ENCODE measurements at regions not wholly inside any gene's neighbourhood (a gene's known extent, or its start where the extent isn't known, plus 50 kb on each side); places are given as distances from the start of the nearest gene placed in this dataset.

- POLR2A ChIA-PET: no interaction called here
- no peak overlapping the region for H3K27ac Mint-ChIP-seq
Observed at GRCh38 chr20:24235296-24236175, 233.9 kb upstream of the SYNDIG1 start.

GRCh38 chr20:24227600-24227999 lies 239.0 kb upstream of the GGTLC1 start:
- intact Hi-C loops (cut with micrococcal nuclease): no loop called here

More at GRCh38 chr20:24235296-24236175, 233.9 kb upstream of the SYNDIG1 start:
- Mint-ChIP-seq H3K4me3 (no peak overlapping the region), H3K36me3 (no peaks in the 10 kb centered on the region), H3K4me1 (ENCODE audit: low read depth) (no peaks in the 10 kb centered on the region), H3K9me3 (no peaks in the 10 kb centered on the region), H3K27me3 (peaks cover 4% of the 10 kb centered on the region)
- intact Hi-C loops (cut with micrococcal nuclease): no loop called here
- DNase-seq: no peak
- CTCF ChIA-PET: no interaction called here

GRCh38 chr20:24212494-24212893 lies 223.9 kb upstream of the GGTLC1 start:
- Mint-ChIP-seq H3K27me3 (peaks cover 35% of the 10 kb centered on the region), H3K27ac (no peak overlapping the region), H3K9me3 (peaks cover 18% of the 10 kb centered on the region), H3K4me3 (no peak overlapping the region), H3K4me1 (ENCODE audit: low read depth) (no peaks in the 10 kb centered on the region), H3K36me3 (no peaks in the 10 kb centered on the region)
- intact Hi-C loops (cut with micrococcal nuclease): no loop called here
- no peak for DNase-seq
- POLR2A ChIA-PET: no interaction called here
- CTCF ChIA-PET: no interaction called here

More at GRCh38 chr20:24227600-24227999, 239.0 kb upstream of the GGTLC1 start:
- no peak overlapping the region for H3K4me3 Mint-ChIP-seq
- H3K27me3 Mint-ChIP-seq: peaks cover 11% of the 10 kb centered on the region
- no peaks in the 10 kb centered on the region for H3K36me3 Mint-ChIP-seq
- no peaks in the 10 kb centered on the region for H3K9me3 Mint-ChIP-seq
- H3K4me1 Mint-ChIP-seq (ENCODE audit: low read depth): no peaks in the 10 kb centered on the region
- CTCF ChIA-PET: no interaction called here
- DNase-seq: no peak
- POLR2A ChIA-PET: no interaction called here
- no peak overlapping the region for H3K27ac Mint-ChIP-seq

GRCh38 chr20:24211972-24212371 lies 223.4 kb upstream of the GGTLC1 start:
- H3K4me1 Mint-ChIP-seq (ENCODE audit: low read depth): no peaks in the 10 kb centered on the region
- ChIA-PET CTCF (no interaction called here), POLR2A (no interaction called here)
- H3K9me3 Mint-ChIP-seq: peaks cover 18% of the 10 kb centered on the region
- H3K4me3 Mint-ChIP-seq: no peak overlapping the region
- H3K27ac Mint-ChIP-seq: no peak overlapping the region
- no peaks in the 10 kb centered on the region for H3K36me3 Mint-ChIP-seq
- no peak for DNase-seq
- peaks cover 35% of the 10 kb centered on the region for H3K27me3 Mint-ChIP-seq
- intact Hi-C loops (cut with micrococcal nuclease): no loop called here

GRCh38 chr20:24210356-24210755 lies 221.8 kb upstream of the GGTLC1 start:
- POLR2A ChIA-PET: no interaction called here
- Mint-ChIP-seq H3K4me3 (no peak overlapping the region), H3K27me3 (peaks cover 30% of the 10 kb centered on the region), H3K36me3 (no peaks in the 10 kb centered on the region), H3K9me3 (peaks cover 12% of the 10 kb centered on the region), H3K27ac (no peak overlapping the region), H3K4me1 (ENCODE audit: low read depth) (no peaks in the 10 kb centered on the region)
- CTCF ChIA-PET: no interaction called here
- DNase-seq: no peak
- intact Hi-C loops (cut with micrococcal nuclease): no loop called here

- H3K4me3 Mint-ChIP-seq: no peak overlapping the region
- POLR2A ChIA-PET: no interaction called here
- DNase-seq: no peak
- no peaks in the 10 kb centered on the region for H3K36me3 Mint-ChIP-seq
- H3K27ac Mint-ChIP-seq: no peak overlapping the region
- H3K9me3 Mint-ChIP-seq: peaks cover 12% of the 10 kb centered on the region
- intact Hi-C loops (cut with micrococcal nuclease): no loop called here
- H3K4me1 Mint-ChIP-seq (ENCODE audit: low read depth): no peaks in the 10 kb centered on the region
- H3K27me3 Mint-ChIP-seq: peaks cover 25% of the 10 kb centered on the region
- CTCF ChIA-PET: no interaction called here
Observed at GRCh38 chr20:24208652-24209051, 220.1 kb upstream of the GGTLC1 start.

DNA sequence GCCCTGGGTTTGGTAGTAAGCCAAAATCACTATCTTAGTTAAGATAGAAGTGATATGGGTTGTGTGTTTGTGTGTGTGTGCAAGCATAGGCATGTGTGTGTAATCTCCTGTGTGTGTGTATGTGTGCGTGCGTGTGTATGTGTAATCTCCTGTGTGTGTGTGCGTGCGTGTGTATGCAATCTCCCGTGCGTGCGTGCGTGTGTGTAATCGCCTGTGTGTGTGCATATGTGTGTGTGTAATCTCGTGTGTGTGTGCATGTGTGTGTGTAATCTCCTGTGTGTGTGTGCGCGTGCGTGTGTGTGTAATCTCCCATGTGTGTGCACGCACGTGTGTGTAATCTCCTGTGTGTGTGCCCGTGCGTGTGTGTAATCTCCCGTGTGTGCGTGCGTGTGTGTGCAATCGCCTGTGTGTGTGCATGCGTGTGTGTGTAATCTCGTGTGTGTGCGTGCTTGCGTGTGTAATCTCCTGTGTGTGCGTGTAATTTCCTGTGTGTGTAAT lies 219.3 kb upstream of the GGTLC1 start:
- Mint-ChIP-seq H3K9me3 (peaks cover 12% of the 10 kb centered on the region), H3K27me3 (peaks cover 20% of the 10 kb centered on the region), H3K36me3 (no peaks in the 10 kb centered on the region), H3K27ac (no peak overlapping the region), H3K4me3 (no peak overlapping the region), H3K4me1 (ENCODE audit: low read depth) (no peaks in the 10 kb centered on the region)
- intact Hi-C loops (cut with micrococcal nuclease): no loop called here
- POLR2A ChIA-PET: no interaction called here
- DNase-seq: no peak
- CTCF ChIA-PET: no interaction called here

- Mint-ChIP-seq H3K36me3 (no peaks in the 10 kb centered on the region), H3K4me1 (ENCODE audit: low read depth) (no peaks in the 10 kb centered on the region), H3K4me3 (no peak overlapping the region), H3K9me3 (peaks cover 12% of the 10 kb centered on the region), H3K27me3 (peaks cover 11% of the 10 kb centered on the region), H3K27ac (no peak overlapping the region)
- DNase-seq: no peak
- intact Hi-C loops (cut with micrococcal nuclease): no loop called here
- ChIA-PET CTCF (no interaction called here), POLR2A (no interaction called here)
Observed at GRCh38 chr20:24206995-24207394, 218.4 kb upstream of the GGTLC1 start.

DNA sequence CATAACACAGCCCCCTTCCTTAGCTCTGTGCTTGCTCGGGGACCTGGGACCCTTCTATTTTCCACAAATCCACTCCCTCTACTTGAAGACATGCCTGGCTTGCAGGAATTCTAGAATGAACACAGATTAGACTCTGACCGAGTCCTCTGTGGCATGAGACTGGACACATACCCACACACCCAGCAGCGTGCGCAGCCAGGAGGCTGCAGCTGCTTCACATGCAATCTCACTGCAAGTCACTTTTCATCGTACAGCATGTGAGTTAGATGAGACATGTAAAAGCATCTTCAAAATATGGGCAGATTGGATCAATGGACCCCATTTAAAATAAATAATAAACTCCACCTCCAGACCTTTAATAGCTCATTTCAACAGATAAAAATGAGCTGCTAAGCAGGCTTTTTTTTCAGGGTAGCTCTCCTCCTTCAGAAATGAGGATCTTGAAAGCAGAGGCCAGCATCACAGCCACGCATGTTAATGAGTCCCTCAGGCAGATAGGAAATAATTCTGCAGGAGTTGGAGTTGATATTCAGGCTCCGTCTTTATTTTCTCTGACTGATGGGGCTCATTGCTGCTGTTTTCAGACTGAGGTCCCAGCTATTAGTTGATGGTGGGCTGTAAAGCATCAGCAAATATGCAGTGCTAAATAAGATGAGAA lies 215.1 kb upstream of the GGTLC1 start:
- H3K4me3 Mint-ChIP-seq: no peak overlapping the region
- no peaks in the 10 kb centered on the region for H3K36me3 Mint-ChIP-seq
- CTCF ChIA-PET: no interaction called here
- intact Hi-C loops (cut with micrococcal nuclease): no loop called here
- POLR2A ChIA-PET: no interaction called here
- H3K9me3 Mint-ChIP-seq: peaks cover 12% of the 10 kb centered on the region
- H3K4me1 Mint-ChIP-seq (ENCODE audit: low read depth): no peaks in the 10 kb centered on the region
- no peak overlapping the region for H3K27ac Mint-ChIP-seq
- peaks cover 1% of the 10 kb centered on the region for H3K27me3 Mint-ChIP-seq
- DNase-seq: no peak

DNA sequence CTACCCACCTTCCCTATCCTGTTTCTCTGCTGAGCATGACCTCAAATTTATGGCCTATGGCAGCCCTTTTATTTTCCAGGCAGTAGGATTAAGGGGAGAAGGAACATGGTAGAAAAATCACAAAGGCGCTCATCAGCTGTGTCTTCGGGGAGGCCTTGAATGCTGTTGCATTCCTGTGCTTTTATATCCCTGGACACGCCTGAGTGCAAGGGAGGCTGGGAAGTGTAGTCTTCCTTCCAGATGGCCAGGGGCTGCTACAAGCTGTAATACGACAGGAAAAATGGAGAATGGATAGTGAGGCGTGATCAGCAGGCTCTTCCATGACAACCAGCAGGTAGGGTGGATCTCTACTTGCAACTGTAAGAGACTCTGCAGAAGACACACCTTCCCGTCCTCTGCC lies 210.9 kb upstream of the GGTLC1 start:
- no peak for DNase-seq
- H3K27ac Mint-ChIP-seq: no peak overlapping the region
- H3K4me3 Mint-ChIP-seq: no peak overlapping the region
- peaks cover 4% of the 10 kb centered on the region for H3K27me3 Mint-ChIP-seq
- H3K36me3 Mint-ChIP-seq: no peaks in the 10 kb centered on the region
- intact Hi-C loops (cut with micrococcal nuclease): no loop called here
- CTCF ChIA-PET: no interaction called here
- H3K4me1 Mint-ChIP-seq (ENCODE audit: low read depth): no peaks in the 10 kb centered on the region
- H3K9me3 Mint-ChIP-seq: no peaks in the 10 kb centered on the region
- POLR2A ChIA-PET: no interaction called here

- Mint-ChIP-seq H3K27me3 (peaks cover 4% of the 10 kb centered on the region), H3K4me1 (ENCODE audit: low read depth) (no peaks in the 10 kb centered on the region), H3K27ac (no peak overlapping the region), H3K9me3 (peaks cover 8% of the 10 kb centered on the region), H3K4me3 (no peak overlapping the region), H3K36me3 (no peaks in the 10 kb centered on the region)
- intact Hi-C loops (cut with micrococcal nuclease): no loop called here
- ChIA-PET CTCF (no interaction called here), POLR2A (no interaction called here)
- DNase-seq: no peak
Observed at GRCh38 chr20:24194143-24194542, 205.6 kb upstream of the GGTLC1 start.

DNA sequence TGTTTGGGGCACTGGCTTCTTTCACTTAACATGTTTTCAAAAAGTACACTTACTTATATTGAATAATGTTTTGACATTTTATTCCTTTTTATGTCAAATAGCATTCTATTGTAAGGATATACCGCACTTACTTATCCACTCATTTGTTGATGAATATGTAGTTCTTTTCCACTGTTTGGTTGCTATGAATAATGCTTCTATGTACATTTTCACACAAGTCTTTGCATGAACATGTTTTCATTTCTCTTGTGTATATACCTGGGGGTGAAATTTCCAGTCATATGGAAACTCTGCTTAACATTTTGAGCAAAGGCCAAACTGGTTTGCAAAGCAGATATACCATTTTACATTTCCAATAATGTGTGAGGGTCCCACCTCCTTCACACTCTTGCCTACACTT lies 202.3 kb upstream of the GGTLC1 start:
- Mint-ChIP-seq H3K4me3 (no peak overlapping the region), H3K36me3 (no peaks in the 10 kb centered on the region), H3K4me1 (ENCODE audit: low read depth) (no peaks in the 10 kb centered on the region), H3K9me3 (peaks cover 8% of the 10 kb centered on the region), H3K27ac (no peak overlapping the region), H3K27me3 (no peaks in the 10 kb centered on the region)
- CTCF ChIA-PET: no interaction called here
- DNase-seq: no peak
- intact Hi-C loops (cut with micrococcal nuclease): no loop called here
- POLR2A ChIA-PET: no interaction called here

GRCh38 chr20:24185791-24186190 lies 197.2 kb upstream of the GGTLC1 start:
- DNase-seq: no peak
- peaks cover 3% of the 10 kb centered on the region for H3K27me3 Mint-ChIP-seq
- H3K27ac Mint-ChIP-seq: no peak overlapping the region
- no peak overlapping the region for H3K4me3 Mint-ChIP-seq
- H3K36me3 Mint-ChIP-seq: no peaks in the 10 kb centered on the region
- peaks cover 5% of the 10 kb centered on the region for H3K9me3 Mint-ChIP-seq
- intact Hi-C loops (cut with micrococcal nuclease): no loop called here
- ChIA-PET POLR2A (no interaction called here), CTCF (no interaction called here)
- H3K4me1 Mint-ChIP-seq (ENCODE audit: low read depth): no peaks in the 10 kb centered on the region

All from activated CD4-positive, alpha-beta memory T cell treated with anti-CD3 and anti-CD28 coated beads for 36 hours (primary cell).